ENCODE measurements at regions not wholly inside any gene's neighbourhood (a gene's known extent, or its start where the extent isn't known, plus 50 kb on each side); places are given as distances from the start of the nearest gene placed in this dataset.

- Histone ChIP-seq H2AFZ (ENCODE audit: control insufficient read depth, low read length) (no peak overlapping the region), H3K36me3 (ENCODE audit: control insufficient read depth in 2 of 2, extremely low read depth in 1 of 2, insufficient read depth in 2 of 2, low read length in 2 of 2) (peaks cover 2 to 12% of the 10 kb centered on the region in 2 experiments), H3K4me2 (ENCODE audit: control insufficient read depth, extremely low read depth, insufficient read depth, low read depth, low read length) (no peak overlapping the region), H3K9me1 (ENCODE audit: control insufficient read depth, extremely low read depth, insufficient read depth, low read length) (no peaks in the 10 kb centered on the region), H4K20me1 (ENCODE audit: control insufficient read depth, extremely low read depth, insufficient read depth, low read length) (no peaks in the 10 kb centered on the region), H3K4me1 (ENCODE audit: control insufficient read depth, extremely low read depth, insufficient read depth, low read length) (no peaks in the 10 kb centered on the region), H3K4me3 (ENCODE audit: control insufficient read depth in 2 of 3, extremely low read depth in 1 of 3, insufficient read depth in 2 of 3, low read depth in 1 of 3, low read length in 3 of 3) (no peak overlapping the region), H3K79me2 (ENCODE audit: control insufficient read depth, insufficient read depth, low read length) (no peaks in the 10 kb centered on the region), H3K9ac (ENCODE audit: control insufficient read depth, extremely low read depth, insufficient read depth, low read length) (no peak overlapping the region), H3K27ac (ENCODE audit: control insufficient read depth, insufficient read depth, low read length) (no peak overlapping the region), H3K27me3 (ENCODE audit: control insufficient read depth, extremely low read depth, insufficient read depth, low read length) (no peaks in the 10 kb centered on the region), H3K9me3 (ENCODE audit: control insufficient read depth, low read depth, low read length) (no peaks in the 10 kb centered on the region)
- DNase-seq (ENCODE audit: low read depth, low spot score) (no peak), FAIRE-seq (no peak)
- no peak for TF ChIP-seq EZH2 (IDR thresholded peaks at IDR 0.05; ENCODE audit: low read length)
- TF ChIP-seq CTCF (optimal IDR thresholded peaks at IDR 0.05 in 1 of 3, IDR thresholded peaks at IDR 0.05 in 1 of 3, conservative IDR thresholded peaks at IDR 0.05 in 1 of 3; ENCODE audit: extremely low read depth in 1 of 3, insufficient read depth in 2 of 3, low read length in 3 of 3), result no peak
- dilution Hi-C loops (cut with MboI; ENCODE audit: extremely low pct_ligation_motif_present, low sequenced_read_pairs), result no loop called here
These were observed 56.5 kb downstream of the EPRS1 start for GRCh38 chr1:219989766-219990165.

DNA sequence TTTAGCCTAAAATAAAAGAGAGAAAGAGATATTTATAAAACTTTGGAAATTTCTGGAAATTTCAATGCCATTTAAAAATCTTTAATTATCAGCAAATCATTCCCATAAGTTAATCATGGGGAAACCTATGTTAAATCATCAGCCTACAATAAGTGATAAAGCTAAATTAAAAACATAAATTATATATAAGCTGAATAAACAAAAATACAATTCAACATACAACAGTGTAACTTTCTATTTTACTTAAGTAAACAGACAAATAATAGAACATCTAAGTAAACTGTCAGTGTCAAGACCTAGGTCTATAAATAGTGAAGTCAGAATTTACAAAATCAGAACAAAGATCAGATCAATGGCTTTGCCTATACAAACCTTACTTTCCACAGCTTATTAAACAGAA, 57.5 kb downstream of the EPRS1 start:
- no peak overlapping the region for H3K4me3 ChIP-seq (ENCODE audit: control insufficient read depth in 2 of 3, extremely low read depth in 1 of 3, insufficient read depth in 2 of 3, low read depth in 1 of 3, low read length in 3 of 3)
- H4K20me1 ChIP-seq (ENCODE audit: control insufficient read depth, extremely low read depth, insufficient read depth, low read length), result no peaks in the 10 kb centered on the region
- dilution Hi-C loops (cut with MboI; ENCODE audit: extremely low pct_ligation_motif_present, low sequenced_read_pairs), result no loop called here
- H3K9me3 ChIP-seq (ENCODE audit: control insufficient read depth, low read depth, low read length), result no peaks in the 10 kb centered on the region
- no peaks in the 10 kb centered on the region for H3K4me1 ChIP-seq (ENCODE audit: control insufficient read depth, extremely low read depth, insufficient read depth, low read length)
- peaks cover 2 to 12% of the 10 kb centered on the region in 2 experiments for H3K36me3 ChIP-seq (ENCODE audit: control insufficient read depth in 2 of 2, extremely low read depth in 1 of 2, insufficient read depth in 2 of 2, low read length in 2 of 2)
- H3K4me2 ChIP-seq (ENCODE audit: control insufficient read depth, extremely low read depth, insufficient read depth, low read depth, low read length), result no peak overlapping the region
- H2AFZ ChIP-seq (ENCODE audit: control insufficient read depth, low read length), result no peak overlapping the region
- TF ChIP-seq EZH2 (IDR thresholded peaks at IDR 0.05; ENCODE audit: low read length) (no peak), CTCF (optimal IDR thresholded peaks at IDR 0.05 in 1 of 3, IDR thresholded peaks at IDR 0.05 in 1 of 3, conservative IDR thresholded peaks at IDR 0.05 in 1 of 3; ENCODE audit: extremely low read depth in 1 of 3, insufficient read depth in 2 of 3, low read length in 3 of 3) (no peak)
- FAIRE-seq (no peak), DNase-seq (ENCODE audit: low read depth, low spot score) (no peak)
- no peaks in the 10 kb centered on the region for H3K27me3 ChIP-seq (ENCODE audit: control insufficient read depth, extremely low read depth, insufficient read depth, low read length)
- H3K79me2 ChIP-seq (ENCODE audit: control insufficient read depth, insufficient read depth, low read length), result no peaks in the 10 kb centered on the region
- H3K9ac ChIP-seq (ENCODE audit: control insufficient read depth, extremely low read depth, insufficient read depth, low read length), result no peak overlapping the region
- no peak overlapping the region for H3K27ac ChIP-seq (ENCODE audit: control insufficient read depth, insufficient read depth, low read length)
- H3K9me1 ChIP-seq (ENCODE audit: control insufficient read depth, extremely low read depth, insufficient read depth, low read length), result no peaks in the 10 kb centered on the region

All from keratinocyte (primary cell).